Calu3 (cell line): ENCODE measurements at regions not wholly inside any gene's neighbourhood (a gene's known extent, or its start where the extent isn't known, plus 50 kb on each side); places are given as distances from the start of the nearest gene placed in this dataset.
"Not testable (repeated sequence)": the region's sequence is repeated elsewhere in the genome, so short reads cannot be mapped to it uniquely, and the experiment has no call there.

Source experiments
- BruUV-seq: library from RNA; stranded (reverse); fragments of 400-500 nt; replicated peaks from 2 replicates; lab custom pipeline; 2021; lab: Mats Ljungman, UMichigan
- CTCF ChIA-PET: fragments of 300-600 bp; sonication (Branson Sonifier 250); formaldehyde crosslinking; loops from one replicate; lab custom pipeline; 2022; ENCODE audit warnings: antibody characterized with exemption; lab: Charles Lee
- DNase-seq: peaks from one replicate; pipeline ENCODE4 v3.0.0; 2022
- H3K27ac Mint-ChIP-seq: one replicate; pipeline ENCODE4 v1.8.0; 2022; ENCODE audit warnings: mixed read lengths; ENCODE audit not compliant: unreplicated experiment
- H3K27me3 Mint-ChIP-seq: one replicate; pipeline ENCODE4 v1.8.0; 2022; ENCODE audit warnings: mixed read lengths; ENCODE audit not compliant: unreplicated experiment
- H3K36me3 Mint-ChIP-seq: one replicate; pipeline ENCODE4 v1.8.0; 2022; ENCODE audit warnings: mild to moderate bottlenecking, moderate library complexity, mixed read lengths; ENCODE audit not compliant: insufficient read depth, unreplicated experiment
- H3K4me1 Mint-ChIP-seq: one replicate; pipeline ENCODE4 v1.8.0; 2022; ENCODE audit warnings: mild to moderate bottlenecking, low read depth, mixed read lengths; ENCODE audit not compliant: unreplicated experiment
- H3K4me3 Mint-ChIP-seq: one replicate; pipeline ENCODE4 v1.8.0; 2022; ENCODE audit warnings: mild to moderate bottlenecking, low read depth, moderate library complexity, mixed read lengths; ENCODE audit not compliant: unreplicated experiment
- H3K9me3 Mint-ChIP-seq: one replicate; pipeline ENCODE4 v1.8.0; 2022; ENCODE audit warnings: low read depth, mixed read lengths; ENCODE audit not compliant: unreplicated experiment
- CTCF ChIP-seq: fragments of 200-600 bp; IDR thresholded peaks from one replicate; pipeline ENCODE4 v1.8.0; 2022; ENCODE audit warnings: antibody characterized with exemption; ENCODE audit not compliant: unreplicated experiment
- intact Hi-C: fragments of 100-400 bp; cut with micrococcal nuclease; formaldehyde crosslinking; loops from one replicate; pipeline ENCODE4 v1.10.0; 2022; ENCODE audit not compliant: unreplicated experiment

GRCh38 chr2:155481141-155481540 is 782.6 kb downstream of the KCNJ3 start:
- intact Hi-C loops = no loop called here
- Mint-ChIP-seq H3K27me3 (no peaks in the 10 kb centered on the region), H3K36me3 (no peaks in the 10 kb centered on the region), H3K4me3 (no peak overlapping the region), H3K4me1 (no peaks in the 10 kb centered on the region), H3K9me3 (peaks cover 2% of the 10 kb centered on the region), H3K27ac (no peak overlapping the region)
- DNase-seq = no peak
- CTCF ChIA-PET = no interaction called here
- no peak for TF ChIP-seq CTCF
- BruUV-seq = no TSS peak

GRCh38 chr2:155472018-155472417 is 773.5 kb downstream of the KCNJ3 start:
- CTCF ChIA-PET, H3K4me1 Mint-ChIP-seq, DNase-seq, BruUV-seq, H3K27ac Mint-ChIP-seq, H3K36me3 Mint-ChIP-seq, H3K4me3 Mint-ChIP-seq, H3K9me3 Mint-ChIP-seq, H3K27me3 Mint-ChIP-seq, intact Hi-C loops: not testable (repeated sequence)

GRCh38 chr2:155456222-155456621 is 757.7 kb downstream of the KCNJ3 start:
- CTCF ChIA-PET = interaction anchor here (0.6 kb wide), 1 partner anchor 185 kb away, joined by 3 read pairs; no protein-coding TSS in a partner anchor
- H3K4me1 Mint-ChIP-seq = peaks cover 9% of the 10 kb centered on the region
- no peaks in the 10 kb centered on the region for H3K9me3 Mint-ChIP-seq
- no peaks in the 10 kb centered on the region for H3K27me3 Mint-ChIP-seq
- no TSS peak for BruUV-seq
- H3K4me3 Mint-ChIP-seq = no peak overlapping the region
- no peak for DNase-seq
- no peak overlapping the region for H3K27ac Mint-ChIP-seq
- H3K36me3 Mint-ChIP-seq = no peaks in the 10 kb centered on the region
- intact Hi-C loops = no loop called here
- no peak for TF ChIP-seq CTCF

- Mint-ChIP-seq H3K9me3 (peaks cover 4% of the 10 kb centered on the region), H3K27ac (no peak overlapping the region), H3K27me3 (no peaks in the 10 kb centered on the region), H3K4me1 (peaks cover 11% of the 10 kb centered on the region), H3K36me3 (no peaks in the 10 kb centered on the region), H3K4me3 (no peak overlapping the region)
- CTCF ChIA-PET = no interaction called here
- no peak for TF ChIP-seq CTCF
- no TSS peak for BruUV-seq
- peak; percentile 17 for DNase-seq
- intact Hi-C loops = no loop called here
These were observed 744.4 kb downstream of the KCNJ3 start for GRCh38 chr2:155442755-155443372.

- Mint-ChIP-seq H3K4me3 (no peak overlapping the region), H3K4me1 (peaks cover 11% of the 10 kb centered on the region), H3K36me3 (no peaks in the 10 kb centered on the region), H3K9me3 (peaks cover 4% of the 10 kb centered on the region), H3K27ac (no peak overlapping the region), H3K27me3 (no peaks in the 10 kb centered on the region)
- no TSS peak for BruUV-seq
- intact Hi-C loops = no loop called here
- no peak for TF ChIP-seq CTCF
- no peak for DNase-seq
- CTCF ChIA-PET = no interaction called here
These were observed 743.6 kb downstream of the KCNJ3 start for GRCh38 chr2:155442088-155442487.
